ENCODE measurements at regions not wholly inside any gene's neighbourhood (a gene's known extent, or its start where the extent isn't known, plus 50 kb on each side); places are given as distances from the start of the nearest gene placed in this dataset.

DNA sequence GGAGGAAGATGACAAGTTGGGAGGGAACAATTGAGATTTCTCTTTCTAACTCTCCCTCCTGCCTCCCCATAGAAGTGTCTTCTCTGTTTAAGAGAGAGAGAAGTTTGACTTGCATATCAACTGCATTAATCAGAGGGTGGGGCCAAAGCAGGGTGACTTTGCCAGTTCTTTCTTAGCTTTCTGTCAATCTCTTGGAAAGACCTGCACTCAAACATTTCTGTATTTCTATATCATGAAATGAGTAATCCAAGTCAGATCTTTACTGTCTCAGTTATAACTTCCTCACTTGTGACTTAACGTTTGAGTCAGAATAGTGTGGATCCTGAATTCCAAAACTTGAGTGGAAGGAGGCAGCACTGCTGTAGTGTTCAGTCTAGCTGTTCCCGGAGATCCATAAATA, 180.8 kb upstream of the KCNK2 start:
- Histone ChIP-seq H3K4me3 (no peak overlapping the region), H3K36me3 (no peaks in the 10 kb centered on the region), H3K4me1 (no peaks in the 10 kb centered on the region), H3K9me3 (no peaks in the 10 kb centered on the region), H3K27me3 (no peaks in the 10 kb centered on the region), H3K27ac (no peak overlapping the region)
- intact Hi-C loops (cut with DNase I; ENCODE audit: low total_unique reads): no loop called here
- TF ChIP-seq EP300 (IDR thresholded peaks at IDR 0.05) (no peak), POLR2AphosphoS5 (IDR thresholded peaks at IDR 0.05) (no peak), POLR2A (IDR thresholded peaks at IDR 0.05) (no peak)
- TF ChIP-seq, protein P1, sequence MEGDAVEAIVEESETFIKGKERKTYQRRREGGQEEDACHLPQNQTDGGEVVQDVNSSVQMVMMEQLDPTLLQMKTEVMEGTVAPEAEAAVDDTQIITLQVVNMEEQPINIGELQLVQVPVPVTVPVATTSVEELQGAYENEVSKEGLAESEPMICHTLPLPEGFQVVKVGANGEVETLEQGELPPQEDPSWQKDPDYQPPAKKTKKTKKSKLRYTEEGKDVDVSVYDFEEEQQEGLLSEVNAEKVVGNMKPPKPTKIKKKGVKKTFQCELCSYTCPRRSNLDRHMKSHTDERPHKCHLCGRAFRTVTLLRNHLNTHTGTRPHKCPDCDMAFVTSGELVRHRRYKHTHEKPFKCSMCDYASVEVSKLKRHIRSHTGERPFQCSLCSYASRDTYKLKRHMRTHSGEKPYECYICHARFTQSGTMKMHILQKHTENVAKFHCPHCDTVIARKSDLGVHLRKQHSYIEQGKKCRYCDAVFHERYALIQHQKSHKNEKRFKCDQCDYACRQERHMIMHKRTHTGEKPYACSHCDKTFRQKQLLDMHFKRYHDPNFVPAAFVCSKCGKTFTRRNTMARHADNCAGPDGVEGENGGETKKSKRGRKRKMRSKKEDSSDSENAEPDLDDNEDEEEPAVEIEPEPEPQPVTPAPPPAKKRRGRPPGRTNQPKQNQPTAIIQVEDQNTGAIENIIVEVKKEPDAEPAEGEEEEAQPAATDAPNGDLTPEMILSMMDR (IDR thresholded peaks at IDR 0.05): no peak
- no peak for DNase-seq
- 53 to 74% (median 60%) methylated on average over 2 of the region's 2 CpGs for WGBS, 5 donors

DNA sequence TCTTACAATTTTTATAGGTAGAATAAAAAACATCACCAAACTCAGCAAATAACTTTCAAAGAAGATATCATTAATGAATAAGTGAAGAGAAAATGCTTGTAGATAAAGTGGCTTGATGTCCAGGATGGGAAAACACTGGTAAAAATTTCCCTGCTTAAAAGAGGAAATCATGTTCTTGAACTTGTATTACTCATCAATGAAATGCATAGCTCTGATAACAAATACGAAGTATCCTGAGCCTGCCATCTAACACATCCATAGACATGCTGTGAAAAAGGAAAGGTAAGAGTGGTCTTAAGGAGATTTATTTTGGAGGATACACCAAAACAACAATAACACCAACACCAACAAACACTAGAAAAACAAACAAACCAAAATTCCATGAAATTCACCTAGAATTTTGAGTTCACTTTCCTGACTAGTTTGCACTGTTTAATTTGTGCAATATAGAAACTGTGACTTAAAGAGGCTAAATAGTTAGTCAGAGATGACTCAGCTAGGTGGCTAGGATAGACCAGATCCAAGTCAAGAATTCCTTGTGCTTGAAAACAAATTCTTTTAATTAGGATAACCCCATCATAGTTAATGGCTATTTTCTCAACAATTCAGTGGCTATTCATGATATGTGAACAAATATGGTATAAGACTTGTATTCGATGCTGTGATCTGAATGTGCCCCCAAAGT, 179.8 kb upstream of the KCNK2 start:
- no peak overlapping the region for H3K27ac ChIP-seq
- TF ChIP-seq POLR2A (IDR thresholded peaks at IDR 0.05) (no peak), EP300 (IDR thresholded peaks at IDR 0.05) (no peak), POLR2AphosphoS5 (IDR thresholded peaks at IDR 0.05) (no peak)
- TF ChIP-seq, protein P1 (IDR thresholded peaks at IDR 0.05): no peak
- H3K4me3 ChIP-seq: no peak overlapping the region
- DNase-seq: no peak
- H3K27me3 ChIP-seq: no peaks in the 10 kb centered on the region
- H3K36me3 ChIP-seq: no peaks in the 10 kb centered on the region
- WGBS, 5 donors: 68 to 88% (median 84%) methylated on average over 2 of the region's 2 CpGs
- H3K4me1 ChIP-seq: no peaks in the 10 kb centered on the region
- intact Hi-C loops (cut with DNase I; ENCODE audit: low total_unique reads): no loop called here
- H3K9me3 ChIP-seq: no peaks in the 10 kb centered on the region

- Histone ChIP-seq H3K27me3 (no peaks in the 10 kb centered on the region), H3K9me3 (no peaks in the 10 kb centered on the region), H3K36me3 (no peaks in the 10 kb centered on the region), H3K4me3 (no peak overlapping the region), H3K27ac (no peak overlapping the region), H3K4me1 (no peaks in the 10 kb centered on the region)
- 83 to 93% (median 88%) methylated on average over 8 of the region's 8 CpGs for WGBS, 5 donors
- TF ChIP-seq EP300 (IDR thresholded peaks at IDR 0.05) (no peak), POLR2A (IDR thresholded peaks at IDR 0.05) (no peak), POLR2AphosphoS5 (IDR thresholded peaks at IDR 0.05) (no peak)
- TF ChIP-seq, protein P1 (IDR thresholded peaks at IDR 0.05): no peak
- DNase-seq: no peak
- intact Hi-C loops (cut with DNase I; ENCODE audit: low total_unique reads): no loop called here
Observed at GRCh38 chr1:214912127-214912526, 170.4 kb upstream of the KCNK2 start.

DNA sequence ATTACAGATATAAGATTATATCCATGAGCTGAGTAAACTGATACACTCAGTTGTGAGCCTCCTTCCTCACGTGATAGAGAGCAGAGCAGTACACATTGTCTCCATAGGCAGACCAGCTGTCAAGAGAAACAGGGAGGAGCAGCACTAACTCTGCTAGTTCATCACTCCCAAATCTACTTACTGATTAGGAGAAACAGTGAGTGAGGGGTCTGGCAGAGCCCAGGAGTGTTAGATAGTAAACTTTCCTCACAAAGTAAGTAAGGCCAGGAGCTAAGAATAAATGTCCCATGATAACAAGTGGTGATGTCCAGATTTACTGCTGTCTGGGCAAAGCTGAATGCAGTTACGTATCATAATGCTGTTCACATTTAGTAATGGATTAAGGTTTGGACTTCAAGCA, 168.6 kb upstream of the KCNK2 start:
- TF ChIP-seq, protein P1 (IDR thresholded peaks at IDR 0.05): no peak
- no peak for TF ChIP-seq POLR2AphosphoS5 (IDR thresholded peaks at IDR 0.05)
- TF ChIP-seq EP300 (IDR thresholded peaks at IDR 0.05): no peak
- no peak for TF ChIP-seq POLR2A (IDR thresholded peaks at IDR 0.05)
- WGBS, 5 donors: 51 to 85% (median 75%) methylated on average over 2 of the region's 2 CpGs
- intact Hi-C loops (cut with DNase I; ENCODE audit: low total_unique reads): no loop called here

More for the DNA sequence above, 168.6 kb upstream of the KCNK2 start:
- Histone ChIP-seq H3K36me3 (no peaks in the 10 kb centered on the region), H3K4me3 (no peak overlapping the region), H3K4me1 (no peaks in the 10 kb centered on the region), H3K27me3 (no peaks in the 10 kb centered on the region), H3K27ac (no peak overlapping the region), H3K9me3 (no peaks in the 10 kb centered on the region)
- DNase-seq: no peak
